CD4-positive, alpha-beta T cell treated with Interleukin-17A for 1 hour (primary cell): ENCODE measurements at regions not wholly inside any gene's neighbourhood (a gene's known extent, or its start where the extent isn't known, plus 50 kb on each side); places are given as distances from the start of the nearest gene placed in this dataset.

Experiments used
- DNase-seq: peaks from one replicate; pipeline ENCODE4 v3.0.0-alpha.2; 2020

GRCh38 chr13:58056426-58056825 is 424.9 kb downstream of the PCDH17 start:
- no peak for DNase-seq

- DNase-seq = no peak
These were observed 428.1 kb downstream of the PCDH17 start for GRCh38 chr13:58059624-58060023.

- no peak for DNase-seq
These were observed 449.3 kb downstream of the PCDH17 start for GRCh38 chr13:58080806-58081205.

- no peak for DNase-seq
These were observed 449.8 kb downstream of the PCDH17 start for GRCh38 chr13:58081301-58081820.

GRCh38 chr13:58083064-58083463 is 451.5 kb downstream of the PCDH17 start:
- DNase-seq = no peak

GRCh38 chr13:58085274-58085673 is 453.7 kb downstream of the PCDH17 start:
- no peak for DNase-seq

GRCh38 chr13:58085819-58086218 is 454.3 kb downstream of the PCDH17 start:
- no peak for DNase-seq

- DNase-seq = no peak
These were observed 456.0 kb downstream of the PCDH17 start for GRCh38 chr13:58087566-58087965.

GRCh38 chr13:58093394-58093793 is 461.9 kb downstream of the PCDH17 start:
- DNase-seq = no peak

- DNase-seq = no peak
These were observed 466.3 kb downstream of the PCDH17 start for GRCh38 chr13:58097831-58098230.

- no peak for DNase-seq
These were observed 487.8 kb downstream of the PCDH17 start for GRCh38 chr13:58119351-58119750.

GRCh38 chr13:58119804-58120203 is 488.3 kb downstream of the PCDH17 start:
- no peak for DNase-seq

GRCh38 chr13:58126496-58126895 is 495.0 kb downstream of the PCDH17 start:
- DNase-seq = no peak

GRCh38 chr13:58134012-58134411 is 502.5 kb downstream of the PCDH17 start:
- no peak for DNase-seq

- no peak for DNase-seq
These were observed 503.0 kb downstream of the PCDH17 start for GRCh38 chr13:58134525-58134924.

GRCh38 chr13:58142952-58143351 is 511.4 kb downstream of the PCDH17 start:
- DNase-seq = no peak

GRCh38 chr13:58144616-58145015 is 513.1 kb downstream of the PCDH17 start:
- DNase-seq = no peak

- DNase-seq = no peak
These were observed 519.9 kb downstream of the PCDH17 start for GRCh38 chr13:58151452-58151851.

GRCh38 chr13:58160980-58161379 is 529.4 kb downstream of the PCDH17 start:
- DNase-seq = no peak

- no peak for DNase-seq
These were observed 534.1 kb downstream of the PCDH17 start for GRCh38 chr13:58165617-58166016.

GRCh38 chr13:58181111-58181510 is 549.6 kb downstream of the PCDH17 start:
- DNase-seq = no peak

GRCh38 chr13:58187881-58188280 is 556.3 kb downstream of the PCDH17 start:
- no peak for DNase-seq

GRCh38 chr13:58190577-58190976 is 559.0 kb downstream of the PCDH17 start:
- no peak for DNase-seq

- no peak for DNase-seq
These were observed 560.2 kb downstream of the PCDH17 start for GRCh38 chr13:58191754-58192153.

GRCh38 chr13:58202099-58202498 is 570.6 kb downstream of the PCDH17 start:
- DNase-seq = no peak

- no peak for DNase-seq
These were observed 576.0 kb downstream of the PCDH17 start for GRCh38 chr13:58207501-58207900.
